ENCODE measurements at regions not wholly inside any gene's neighbourhood (a gene's known extent, or its start where the extent isn't known, plus 50 kb on each side); places are given as distances from the start of the nearest gene placed in this dataset.

DNA sequence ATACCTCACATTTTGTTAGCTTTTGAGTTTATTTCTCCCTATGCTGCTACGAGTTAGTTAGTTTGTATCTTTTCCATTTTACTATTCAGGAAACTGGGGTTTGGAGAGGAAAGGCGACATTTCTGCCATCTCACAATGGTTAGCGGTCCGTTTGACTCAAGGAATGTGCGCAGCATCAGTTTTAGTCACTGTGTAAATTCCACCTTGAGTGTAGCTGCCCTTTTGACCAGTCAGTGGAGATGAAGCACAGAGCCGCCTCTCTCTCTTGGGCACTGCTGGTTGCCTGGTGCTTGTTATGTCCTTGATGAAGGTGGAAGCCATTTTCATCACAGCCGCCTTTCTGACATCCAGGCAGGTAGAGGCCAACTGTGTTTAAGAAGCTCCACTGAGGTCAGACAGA is 185.5 kb downstream of the SCP2D1 start:
- ATAC-seq (no peak), DNase-seq (ENCODE audit: low spot score) (no peak)
- CTCF ChIA-PET: no interaction called here
- POLR2A ChIA-PET: no interaction called here
- no peak overlapping the region for H3K27ac Mint-ChIP-seq
- no peak overlapping the region for H3K4me3 Mint-ChIP-seq
- peaks cover 6% of the 10 kb centered on the region for H3K4me1 Mint-ChIP-seq
- TF ChIP-seq FOXJ3 (CRISPR knock-in tag; IDR thresholded peaks at IDR 0.05; ENCODE audit: borderline replicate concordance) (no peak), ETV6 (CRISPR knock-in tag; IDR thresholded peaks at IDR 0.05) (no peak), ZNF416 (CRISPR knock-in tag; IDR thresholded peaks at IDR 0.05) (no peak), SMAD4 (CRISPR knock-in tag; IDR thresholded peaks at IDR 0.05) (no peak), ZNF232 (CRISPR knock-in tag; IDR thresholded peaks at IDR 0.05) (no peak), CREB1 (CRISPR knock-in tag; IDR thresholded peaks at IDR 0.05) (no peak), ZNF121 (CRISPR knock-in tag; IDR thresholded peaks at IDR 0.05) (no peak), ZNF425 (CRISPR knock-in tag; conservative IDR thresholded peaks at IDR 0.05) (no peak), JUN (CRISPR knock-in tag; IDR thresholded peaks at IDR 0.05) (no peak), IRF2 (CRISPR knock-in tag; IDR thresholded peaks at IDR 0.05; ENCODE audit: borderline replicate concordance, low read depth) (no peak), TCF7 (CRISPR knock-in tag; IDR thresholded peaks at IDR 0.05; ENCODE audit: low read depth) (no peak), GTF2I (CRISPR knock-in tag; conservative IDR thresholded peaks at IDR 0.05) (no peak), EMX1 (CRISPR knock-in tag; IDR thresholded peaks at IDR 0.05) (no peak), ZNF396 (CRISPR knock-in tag; IDR thresholded peaks at IDR 0.05; ENCODE audit: borderline replicate concordance) (no peak)
- TF ChIP-seq, protein P1, sequence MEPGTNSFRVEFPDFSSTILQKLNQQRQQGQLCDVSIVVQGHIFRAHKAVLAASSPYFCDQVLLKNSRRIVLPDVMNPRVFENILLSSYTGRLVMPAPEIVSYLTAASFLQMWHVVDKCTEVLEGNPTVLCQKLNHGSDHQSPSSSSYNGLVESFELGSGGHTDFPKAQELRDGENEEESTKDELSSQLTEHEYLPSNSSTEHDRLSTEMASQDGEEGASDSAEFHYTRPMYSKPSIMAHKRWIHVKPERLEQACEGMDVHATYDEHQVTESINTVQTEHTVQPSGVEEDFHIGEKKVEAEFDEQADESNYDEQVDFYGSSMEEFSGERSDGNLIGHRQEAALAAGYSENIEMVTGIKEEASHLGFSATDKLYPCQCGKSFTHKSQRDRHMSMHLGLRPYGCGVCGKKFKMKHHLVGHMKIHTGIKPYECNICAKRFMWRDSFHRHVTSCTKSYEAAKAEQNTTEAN (CRISPR knock-in tag; IDR thresholded peaks at IDR 0.05): no peak
- TF ChIP-seq, protein P2, sequence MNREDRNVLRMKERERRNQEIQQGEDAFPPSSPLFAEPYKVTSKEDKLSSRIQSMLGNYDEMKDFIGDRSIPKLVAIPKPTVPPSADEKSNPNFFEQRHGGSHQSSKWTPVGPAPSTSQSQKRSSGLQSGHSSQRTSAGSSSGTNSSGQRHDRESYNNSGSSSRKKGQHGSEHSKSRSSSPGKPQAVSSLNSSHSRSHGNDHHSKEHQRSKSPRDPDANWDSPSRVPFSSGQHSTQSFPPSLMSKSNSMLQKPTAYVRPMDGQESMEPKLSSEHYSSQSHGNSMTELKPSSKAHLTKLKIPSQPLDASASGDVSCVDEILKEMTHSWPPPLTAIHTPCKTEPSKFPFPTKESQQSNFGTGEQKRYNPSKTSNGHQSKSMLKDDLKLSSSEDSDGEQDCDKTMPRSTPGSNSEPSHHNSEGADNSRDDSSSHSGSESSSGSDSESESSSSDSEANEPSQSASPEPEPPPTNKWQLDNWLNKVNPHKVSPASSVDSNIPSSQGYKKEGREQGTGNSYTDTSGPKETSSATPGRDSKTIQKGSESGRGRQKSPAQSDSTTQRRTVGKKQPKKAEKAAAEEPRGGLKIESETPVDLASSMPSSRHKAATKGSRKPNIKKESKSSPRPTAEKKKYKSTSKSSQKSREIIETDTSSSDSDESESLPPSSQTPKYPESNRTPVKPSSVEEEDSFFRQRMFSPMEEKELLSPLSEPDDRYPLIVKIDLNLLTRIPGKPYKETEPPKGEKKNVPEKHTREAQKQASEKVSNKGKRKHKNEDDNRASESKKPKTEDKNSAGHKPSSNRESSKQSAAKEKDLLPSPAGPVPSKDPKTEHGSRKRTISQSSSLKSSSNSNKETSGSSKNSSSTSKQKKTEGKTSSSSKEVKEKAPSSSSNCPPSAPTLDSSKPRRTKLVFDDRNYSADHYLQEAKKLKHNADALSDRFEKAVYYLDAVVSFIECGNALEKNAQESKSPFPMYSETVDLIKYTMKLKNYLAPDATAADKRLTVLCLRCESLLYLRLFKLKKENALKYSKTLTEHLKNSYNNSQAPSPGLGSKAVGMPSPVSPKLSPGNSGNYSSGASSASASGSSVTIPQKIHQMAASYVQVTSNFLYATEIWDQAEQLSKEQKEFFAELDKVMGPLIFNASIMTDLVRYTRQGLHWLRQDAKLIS (CRISPR knock-in tag; IDR thresholded peaks at IDR 0.05; ENCODE audit: borderline replicate concordance): no peak
- H3K9me3 Mint-ChIP-seq: peaks cover 17% of the 10 kb centered on the region
- H3K27me3 Mint-ChIP-seq (ENCODE audit: low read depth): no peaks in the 10 kb centered on the region
- H3K36me3 Mint-ChIP-seq: no peaks in the 10 kb centered on the region

- DNase-seq (ENCODE audit: low spot score): no peak
- Mint-ChIP-seq H3K27ac (no peak overlapping the region), H3K4me1 (peaks cover 5% of the 10 kb centered on the region), H3K9me3 (peaks cover 9% of the 10 kb centered on the region), H3K36me3 (no peaks in the 10 kb centered on the region), H3K4me3 (no peak overlapping the region), H3K27me3 (ENCODE audit: low read depth) (no peaks in the 10 kb centered on the region)
- POLR2A ChIA-PET: no interaction called here
- CTCF ChIA-PET: no interaction called here
- ATAC-seq: no peak
- TF ChIP-seq ZNF512 (CRISPR knock-in tag; IDR thresholded peaks at IDR 0.05; ENCODE audit: borderline replicate concordance) (no peak), NR3C1 (CRISPR knock-in tag; conservative IDR thresholded peaks at IDR 0.05; ENCODE audit: low read depth) (no peak), ZMAT4 (CRISPR knock-in tag; IDR thresholded peaks at IDR 0.05) (no peak), ZNF121 (CRISPR knock-in tag; IDR thresholded peaks at IDR 0.05) (no peak), JAZF1 (CRISPR knock-in tag; IDR thresholded peaks at IDR 0.05) (no peak), TCF7 (CRISPR knock-in tag; IDR thresholded peaks at IDR 0.05; ENCODE audit: low read depth) (no peak), EMX1 (CRISPR knock-in tag; IDR thresholded peaks at IDR 0.05) (no peak), PRRX2 (CRISPR knock-in tag; IDR thresholded peaks at IDR 0.05) (no peak), MLX (CRISPR knock-in tag; IDR thresholded peaks at IDR 0.05) (no peak), ZNF138 (CRISPR knock-in tag; conservative IDR thresholded peaks at IDR 0.05) (no peak), NFE2L1 (CRISPR knock-in tag; IDR thresholded peaks at IDR 0.05) (no peak), ZBTB21 (CRISPR knock-in tag; IDR thresholded peaks at IDR 0.05; ENCODE audit: borderline replicate concordance) (no peak), CREB1 (CRISPR knock-in tag; IDR thresholded peaks at IDR 0.05) (no peak)
- TF ChIP-seq, protein P3, sequence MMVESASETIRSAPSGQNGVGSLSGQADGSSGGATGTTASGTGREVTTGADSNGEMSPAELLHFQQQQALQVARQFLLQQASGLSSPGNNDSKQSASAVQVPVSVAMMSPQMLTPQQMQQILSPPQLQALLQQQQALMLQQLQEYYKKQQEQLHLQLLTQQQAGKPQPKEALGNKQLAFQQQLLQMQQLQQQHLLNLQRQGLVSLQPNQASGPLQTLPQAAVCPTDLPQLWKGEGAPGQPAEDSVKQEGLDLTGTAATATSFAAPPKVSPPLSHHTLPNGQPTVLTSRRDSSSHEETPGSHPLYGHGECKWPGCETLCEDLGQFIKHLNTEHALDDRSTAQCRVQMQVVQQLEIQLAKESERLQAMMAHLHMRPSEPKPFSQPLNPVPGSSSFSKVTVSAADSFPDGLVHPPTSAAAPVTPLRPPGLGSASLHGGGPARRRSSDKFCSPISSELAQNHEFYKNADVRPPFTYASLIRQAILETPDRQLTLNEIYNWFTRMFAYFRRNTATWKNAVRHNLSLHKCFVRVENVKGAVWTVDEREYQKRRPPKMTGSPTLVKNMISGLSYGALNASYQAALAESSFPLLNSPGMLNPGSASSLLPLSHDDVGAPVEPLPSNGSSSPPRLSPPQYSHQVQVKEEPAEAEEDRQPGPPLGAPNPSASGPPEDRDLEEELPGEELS (CRISPR knock-in tag; IDR thresholded peaks at IDR 0.05): no peak
Observed at GRCh38 chr20:19000078-19000477, 186.5 kb downstream of the SCP2D1 start.

Data from WTC11 (cell line).